Heart right ventricle (tissue), 16 donors: ENCODE measurements at regions not wholly inside any gene's neighbourhood (a gene's known extent, or its start where the extent isn't known, plus 50 kb on each side); places are given as distances from the start of the nearest gene placed in this dataset.

Source experiments
- ATAC-seq, 8 donors: fragments of 200-7000 bp; cut with Tn5 transposase; one replicate each; pipeline ENCODE4 v1.9.1; 2020; ENCODE audit warnings: mild to moderate bottlenecking in 8 of 8, moderate library complexity in 8 of 8, moderate number of reproducible peaks in 1 of 8
- DNase-seq, 2 donors: peaks; one replicate each; pipeline ENCODE4 v3.0.0-alpha.2; 2020
- H3K27ac ChIP-seq, 10 donors: fragments of 200-600 bp; sonication (generic) in 2 of 10; one replicate each; pipeline versions ENCODE4 v1.5.0 to v1.8.0; 2020 to 2022; ENCODE audit warnings: mild to moderate bottlenecking in 3 of 10
- H3K27me3 ChIP-seq, 7 donors: fragments of 200-600 bp; one replicate each; pipeline ENCODE4 v1.8.0; 2021 to 2022; ENCODE audit warnings: mild to moderate bottlenecking in 2 of 7
- H3K36me3 ChIP-seq, 9 donors: fragments of 200-600 bp; sonication (generic) in 1 of 9; one replicate each; pipeline versions ENCODE4 v1.5.0 to v1.8.0; 2020 to 2022; ENCODE audit warnings: mild to moderate bottlenecking in 2 of 9
- H3K4me1 ChIP-seq, 9 donors: fragments of 200-600 bp; sonication (generic) in 1 of 9; one replicate each; pipeline versions ENCODE4 v1.5.0 to v1.8.0; 2020 to 2022; ENCODE audit warnings: mild to moderate bottlenecking in 4 of 9
- H3K4me3 ChIP-seq, 10 donors: fragments of 200-600 bp; sonication (generic) in 2 of 10; one replicate each; pipeline versions ENCODE4 v1.5.0 to v1.8.0; 2020 to 2022; ENCODE audit warnings: mild to moderate bottlenecking in 7 of 10, moderate library complexity in 2 of 10
- H3K9me3 ChIP-seq, 11 donors: fragments of 200-600 bp in 10 of 11; sonication (generic) in 2 of 11; one replicate each; pipeline versions ENCODE4 v1.5.0 to v1.8.0; 2013 to 2022; ENCODE audit warnings: mild to moderate bottlenecking in 2 of 11, control low read depth in 1 of 11, moderate library complexity in 1 of 11
- WGBS, 2 donors: extraction: QIAGEN DNeasy Blood & Tissue Kit; methylation state at CpG; one replicate each; pipeline ENCODE4 v1.1.7; 2013; ENCODE audit warnings: inconsistent platforms in 1 of 2; 5-methylcytosine and 5-hydroxymethylcytosine counted together
- intact Hi-C, 10 donors: fragments of 100-400 bp; cut with DNase I; formaldehyde crosslinking; loops; one replicate each; pipeline versions ENCODE4 v1.11.1 to v1.14.2; 2022
- TF ChIP-seq, protein P1 (sequence below), 9 donors: fragments of 200-600 bp; sonication (generic) in 2 of 9; IDR thresholded peaks; one replicate each; pipeline versions ENCODE4 v1.5.0 to v1.8.0; 2021 to 2022; ENCODE audit warnings: antibody characterized with exemption in 9 of 9, mild to moderate bottlenecking in 5 of 9, moderate library complexity in 1 of 9
- donor health status: Arrhythmogenic right ventricular cardiomyopathy.
- donor health status: ischemic (EF 13 %, LVEDD 7.1; RV severe dilation, severe dysfunction).
- donor health status: healthy with polysubstance abuse.
- donor health status: DM: no; HTN: yes; CAD: no.
- donor health status: DM: no; HTN: no; CAD: no.
- donor health status: ischemic (EF 25% LVEDD 6.9; RV normal size, moderate dysfunction).
- donor health status: ischemic (EF 25% LVEDD 5.7; RV mildly dilated, moderate dysfunction).
- donor health status: healthy.
- donor health status: DM: yes; HTN: yes; CAD: no.
- donor health status: Ischemic cardiomyopathy.
- donor health status: ischemic (EF 35%, LVEDD 5.7; RV mildly dilated, moderate dysfunction).
- donor health status: nonischemic (EF 11% LVEDD 7.7; RV severe dilation, severe dysfunction).
- donor health status: DM: yes; HTN: yes; CAD: no.
- donor health status: PGD.
- donor health status: ischemic (EF 29% LVEDD 5.4; RV normal size, mild dysfunction).
- donor health status: nonischemic (EF 23%, LVEDD 6.1; RV moderate dilation, normal function).

DNA sequence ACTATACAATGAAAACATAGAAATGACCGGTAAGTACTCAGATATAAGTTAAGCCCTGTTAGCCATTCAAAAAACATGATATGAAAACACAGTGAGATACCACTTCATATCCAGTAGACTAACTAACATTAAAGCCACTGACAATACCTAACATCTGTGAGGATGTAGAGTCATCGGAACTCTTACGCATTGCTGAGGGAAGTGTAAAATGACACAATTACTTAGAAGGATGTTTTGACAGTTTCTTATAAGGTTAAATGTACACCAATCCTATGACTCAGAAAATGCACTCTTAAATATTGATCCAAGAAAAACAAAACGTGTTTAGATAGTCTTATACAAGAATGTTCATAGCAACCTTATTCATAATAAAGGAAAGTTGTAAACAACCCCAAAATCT, 782.9 kb downstream of the BCL11B start:
- intact Hi-C loops = no loop called here
- 71 to 73% methylated on average over 4 of the region's 4 CpGs for WGBS, 2 donors
- no peak for ATAC-seq

GRCh38 chr14:98494582-98494981, 777.4 kb downstream of the BCL11B start:
- intact Hi-C loops = no loop called here
- DNase-seq (no peak), ATAC-seq (no peak)
- TF ChIP-seq, protein P1, sequence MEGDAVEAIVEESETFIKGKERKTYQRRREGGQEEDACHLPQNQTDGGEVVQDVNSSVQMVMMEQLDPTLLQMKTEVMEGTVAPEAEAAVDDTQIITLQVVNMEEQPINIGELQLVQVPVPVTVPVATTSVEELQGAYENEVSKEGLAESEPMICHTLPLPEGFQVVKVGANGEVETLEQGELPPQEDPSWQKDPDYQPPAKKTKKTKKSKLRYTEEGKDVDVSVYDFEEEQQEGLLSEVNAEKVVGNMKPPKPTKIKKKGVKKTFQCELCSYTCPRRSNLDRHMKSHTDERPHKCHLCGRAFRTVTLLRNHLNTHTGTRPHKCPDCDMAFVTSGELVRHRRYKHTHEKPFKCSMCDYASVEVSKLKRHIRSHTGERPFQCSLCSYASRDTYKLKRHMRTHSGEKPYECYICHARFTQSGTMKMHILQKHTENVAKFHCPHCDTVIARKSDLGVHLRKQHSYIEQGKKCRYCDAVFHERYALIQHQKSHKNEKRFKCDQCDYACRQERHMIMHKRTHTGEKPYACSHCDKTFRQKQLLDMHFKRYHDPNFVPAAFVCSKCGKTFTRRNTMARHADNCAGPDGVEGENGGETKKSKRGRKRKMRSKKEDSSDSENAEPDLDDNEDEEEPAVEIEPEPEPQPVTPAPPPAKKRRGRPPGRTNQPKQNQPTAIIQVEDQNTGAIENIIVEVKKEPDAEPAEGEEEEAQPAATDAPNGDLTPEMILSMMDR (IDR thresholded peaks at IDR 0.05) = no peak
- H3K4me3 ChIP-seq = no peak overlapping the region
- no peaks in the 10 kb centered on the region for H3K27me3 ChIP-seq
- no peak overlapping the region for H3K27ac ChIP-seq
- WGBS, 2 donors = 82 to 83% methylated on average over 5 of the region's 5 CpGs
- H3K9me3 ChIP-seq = no peaks in the 10 kb centered on the region
- no peaks in the 10 kb centered on the region for H3K4me1 ChIP-seq
- no peaks in the 10 kb centered on the region for H3K36me3 ChIP-seq

More for the DNA sequence above, 782.9 kb downstream of the BCL11B start:
- peaks cover 0 to 27% (median 6%) of the 10 kb centered on the region in 11 donors for H3K9me3 ChIP-seq
- no peaks in the 10 kb centered on the region for H3K27me3 ChIP-seq
- H3K4me3 ChIP-seq = no peak overlapping the region
- no peak overlapping the region for H3K27ac ChIP-seq
- H3K36me3 ChIP-seq = no peaks in the 10 kb centered on the region
- TF ChIP-seq, protein P1 (IDR thresholded peaks at IDR 0.05) = no peak
- no peaks in the 10 kb centered on the region for H3K4me1 ChIP-seq
- no peak for DNase-seq

- intact Hi-C loops = no loop called here
- Histone ChIP-seq H3K4me3 (no peak overlapping the region), H3K4me1 (no peaks in the 10 kb centered on the region), H3K27ac (no peak overlapping the region), H3K9me3 (no peaks in the 10 kb centered on the region), H3K27me3 (no peaks in the 10 kb centered on the region), H3K36me3 (no peaks in the 10 kb centered on the region)
- TF ChIP-seq, protein P1 (IDR thresholded peaks at IDR 0.05) = no peak
- 76 to 77% methylated on average over 7 of the region's 7 CpGs for WGBS, 2 donors
- DNase-seq = no peak
- no peak for ATAC-seq
These were observed 773.7 kb downstream of the BCL11B start for GRCh38 chr14:98498019-98498885.

GRCh38 chr14:98501335-98501734, 770.7 kb downstream of the BCL11B start:
- Histone ChIP-seq H3K4me3 (no peak overlapping the region), H3K4me1 (no peaks in the 10 kb centered on the region), H3K27ac (no peak overlapping the region), H3K9me3 (peaks cover 0 to 7% (median 0%) of the 10 kb centered on the region in 11 donors), H3K36me3 (no peaks in the 10 kb centered on the region), H3K27me3 (peaks cover 0 to 3% (median 0%) of the 10 kb centered on the region in 7 donors)
- WGBS, 2 donors = 80 to 82% methylated on average over 7 of the region's 7 CpGs
- TF ChIP-seq, protein P1 (IDR thresholded peaks at IDR 0.05) = no peak
- DNase-seq = no peak
- intact Hi-C loops = no loop called here
- ATAC-seq = no peak
